Inferior parietal cortex (tissue), 1 donor: ENCODE measurements at regions not wholly inside any gene's neighbourhood (a gene's known extent, or its start where the extent isn't known, plus 50 kb on each side); places are given as distances from the start of the nearest gene placed in this dataset.
"Not testable (repeated sequence)": the region's sequence is repeated elsewhere in the genome, so short reads cannot be mapped to it uniquely, and the experiment has no call there.

Experiments
- DNase-seq: peaks from one replicate; pipeline ENCODE4 v3.0.0-alpha.2; 2016; ENCODE audit errors: extremely low spot score

- DNase-seq, result no peak
Measured at GRCh38 chr13:62850331-62850730, 1434.7 kb upstream of the PCDH20 start.

GRCh38 chr13:62847520-62847919 lies 1431.9 kb upstream of the PCDH20 start:
- no peak for DNase-seq

- DNase-seq, result no peak
Measured at GRCh38 chr13:62846302-62846701, 1430.7 kb upstream of the PCDH20 start.

- DNase-seq, result no peak
Measured at GRCh38 chr13:62839338-62839737, 1423.7 kb upstream of the PCDH20 start.

GRCh38 chr13:62838929-62839328 lies 1423.3 kb upstream of the PCDH20 start:
- no peak for DNase-seq

GRCh38 chr13:62837895-62838294 lies 1422.2 kb upstream of the PCDH20 start:
- no peak for DNase-seq

- DNase-seq, result no peak
Measured at GRCh38 chr13:62829486-62829885, 1413.8 kb upstream of the PCDH20 start.

- no peak for DNase-seq
Measured at GRCh38 chr13:62799931-62800436, 1384.3 kb upstream of the PCDH20 start.

- DNase-seq, result no peak
Measured at GRCh38 chr13:62799038-62799535, 1383.4 kb upstream of the PCDH20 start.

GRCh38 chr13:62793850-62794249 lies 1378.2 kb upstream of the PCDH20 start:
- no peak for DNase-seq

- DNase-seq, result no peak
Measured at GRCh38 chr13:62781866-62782265, 1366.2 kb upstream of the PCDH20 start.

GRCh38 chr13:62779161-62779560 lies 1363.5 kb upstream of the PCDH20 start:
- DNase-seq, result no peak

- no peak for DNase-seq
Measured at GRCh38 chr13:62767473-62767872, 1351.8 kb upstream of the PCDH20 start.

GRCh38 chr13:62760724-62761123 lies 1345.1 kb upstream of the PCDH20 start:
- DNase-seq, result no peak

- DNase-seq, result no peak
Measured at GRCh38 chr13:62747629-62748028, 1332.0 kb upstream of the PCDH20 start.

- DNase-seq, result no peak
Measured at GRCh38 chr13:62747152-62747551, 1331.5 kb upstream of the PCDH20 start.

- DNase-seq, result not testable (repeated sequence)
Measured at GRCh38 chr13:62729746-62730145, 1314.1 kb upstream of the PCDH20 start.

- DNase-seq, result no peak
Measured at GRCh38 chr13:62721893-62722292, 1306.2 kb upstream of the PCDH20 start.

- not testable (repeated sequence) for DNase-seq
Measured at GRCh38 chr13:62711948-62712347, 1296.3 kb upstream of the PCDH20 start.

GRCh38 chr13:62710787-62711186 lies 1295.1 kb upstream of the PCDH20 start:
- no peak for DNase-seq

GRCh38 chr13:62706048-62706447 lies 1290.4 kb upstream of the PCDH20 start:
- no peak for DNase-seq

GRCh38 chr13:62704875-62705274 lies 1289.2 kb upstream of the PCDH20 start:
- DNase-seq, result no peak

- no peak for DNase-seq
Measured at GRCh38 chr13:62702502-62702901, 1286.9 kb upstream of the PCDH20 start.

- DNase-seq, result no peak
Measured at GRCh38 chr13:62697701-62698100, 1282.1 kb upstream of the PCDH20 start.
